WTC11 (cell line): ENCODE measurements at regions not wholly inside any gene's neighbourhood (a gene's known extent, or its start where the extent isn't known, plus 50 kb on each side); places are given as distances from the start of the nearest gene placed in this dataset.
A peak's percentile ranks its signal among the peaks of the same experiment; 100 is the strongest.
"Not testable (repeated sequence)": the region's sequence is repeated elsewhere in the genome, so short reads cannot be mapped to it uniquely, and the experiment has no call there.

Experiments used
- ATAC-seq: fragments of 200-7000 bp; cut with Tn5 transposase; 2 replicates; pipeline ENCODE4 v1.10.0; 2021; ENCODE audit warnings: mild to moderate bottlenecking, moderate library complexity
- CTCF ChIA-PET: fragments of 300-600 bp; sonication (Branson Sonifier 250); formaldehyde crosslinking; loops from one replicate; lab custom pipeline; 2021; ENCODE audit warnings: antibody characterized with exemption; lab: Charles Lee
- POLR2A ChIA-PET: fragments of 350-600 bp; sonication (Branson Sonifier 250); formaldehyde crosslinking; loops from one replicate; lab custom pipeline; 2021; ENCODE audit warnings: antibody characterized with exemption; lab: Charles Lee
- DNase-seq: peaks from one replicate; pipeline ENCODE4 v3.0.0; 2021; ENCODE audit warnings: low spot score
- H3K27ac Mint-ChIP-seq: 2 replicates; pipeline ENCODE4 v1.8.0; 2021; ENCODE audit warnings: mixed read lengths
- H3K27me3 Mint-ChIP-seq: 2 replicates; pipeline ENCODE4 v1.8.0; 2021; ENCODE audit warnings: low read depth, mild to moderate bottlenecking, moderate library complexity, mixed read lengths
- H3K36me3 Mint-ChIP-seq: 2 replicates; pipeline ENCODE4 v1.8.0; 2021; ENCODE audit warnings: mixed read lengths
- H3K4me1 Mint-ChIP-seq: 2 replicates; pipeline ENCODE4 v1.8.0; 2022; ENCODE audit warnings: mixed read lengths
- H3K4me3 Mint-ChIP-seq: 2 replicates; pipeline ENCODE4 v1.8.0; 2021; ENCODE audit warnings: mild to moderate bottlenecking, moderate library complexity, mixed read lengths
- H3K9me3 Mint-ChIP-seq: 2 replicates; pipeline ENCODE4 v1.8.0; 2021; ENCODE audit warnings: mixed read lengths
- CREB1 ChIP-seq: sonication (generic); formaldehyde crosslinking; IDR thresholded peaks from 2 replicates; pipeline ENCODE4 v1.8.0; 2023; ENCODE audit warnings: mild to moderate bottlenecking, missing genetic modification reagents
- ELF4 ChIP-seq: sonication (generic); formaldehyde crosslinking; IDR thresholded peaks from 2 replicates; pipeline ENCODE4 v1.8.1; 2022; ENCODE audit warnings: low read depth, mild to moderate bottlenecking, moderate library complexity, missing genetic modification reagents
- ETV6 ChIP-seq: sonication (generic); formaldehyde crosslinking; IDR thresholded peaks from 2 replicates; pipeline ENCODE4 v1.8.1; 2022; ENCODE audit warnings: mild to moderate bottlenecking, missing genetic modification reagents
- GTF2I ChIP-seq: fragments of 250-450 bp; sonication (Bioruptor Pico); conservative IDR thresholded peaks from 2 replicates; pipeline ENCODE4 v1.4.0; 2021; ENCODE audit warnings: mild to moderate bottlenecking
- JUN ChIP-seq: sonication (generic); formaldehyde crosslinking; IDR thresholded peaks from 2 replicates; pipeline ENCODE4 v1.8.0; 2023; ENCODE audit warnings: mild to moderate bottlenecking, missing genetic modification reagents
- NR3C1 ChIP-seq: sonication (generic); formaldehyde crosslinking; conservative IDR thresholded peaks from 2 replicates; pipeline ENCODE4 v1.8.1; 2023; ENCODE audit warnings: low read depth, mild to moderate bottlenecking, missing genetic modification reagents
- TP53 ChIP-seq: sonication (generic); formaldehyde crosslinking; IDR thresholded peaks from 2 replicates; pipeline ENCODE4 v1.8.1; 2023; ENCODE audit warnings: mild to moderate bottlenecking, missing genetic modification reagents
- ZNF423 ChIP-seq: fragments of 250-450 bp; sonication (Bioruptor Pico); IDR thresholded peaks from 2 replicates; pipeline ENCODE4 v2.1.2; 2022; ENCODE audit warnings: mild to moderate bottlenecking, moderate library complexity
- TF ChIP-seq, protein P1 (sequence below): sonication (generic); formaldehyde crosslinking; IDR thresholded peaks from 2 replicates; pipeline ENCODE4 v1.8.0; 2023; ENCODE audit warnings: missing genetic modification reagents, mild to moderate bottlenecking, borderline replicate concordance
- TF ChIP-seq, protein P2 (sequence below): sonication (generic); formaldehyde crosslinking; IDR thresholded peaks from 2 replicates; pipeline ENCODE4 v1.8.1; 2023; ENCODE audit warnings: mild to moderate bottlenecking, missing genetic modification reagents, moderate library complexity
- TF ChIP-seq, protein P3 (sequence below): sonication (generic); formaldehyde crosslinking; IDR thresholded peaks from 2 replicates; pipeline ENCODE4 v1.8.1; 2022; ENCODE audit warnings: mild to moderate bottlenecking, moderate library complexity, missing genetic modification reagents
- TF ChIP-seq, protein P4 (sequence below): sonication (generic); formaldehyde crosslinking; IDR thresholded peaks from 2 replicates; pipeline ENCODE4 v1.8.0; 2022; ENCODE audit warnings: mild to moderate bottlenecking, missing genetic modification reagents
- TF ChIP-seq, protein P5 (sequence below): sonication (generic); formaldehyde crosslinking; IDR thresholded peaks from 2 replicates; pipeline ENCODE4 v1.8.1; 2022; ENCODE audit warnings: missing genetic modification reagents, borderline replicate concordance
- TF ChIP-seq, protein P6 (sequence below): sonication (generic); formaldehyde crosslinking; IDR thresholded peaks from 2 replicates; pipeline ENCODE4 v1.8.1; 2023; ENCODE audit warnings: mild to moderate bottlenecking, missing genetic modification reagents
- TF ChIP-seq, protein P7 (sequence below): sonication (generic); formaldehyde crosslinking; conservative IDR thresholded peaks from 2 replicates; pipeline ENCODE4 v1.8.1; 2022; ENCODE audit warnings: mild to moderate bottlenecking, missing genetic modification reagents
- TF ChIP-seq, protein P8 (sequence below): sonication (generic); formaldehyde crosslinking; conservative IDR thresholded peaks from 2 replicates; pipeline ENCODE4 v1.8.1; 2023; ENCODE audit warnings: mild to moderate bottlenecking, low read depth, missing genetic modification reagents, moderate library complexity

DNA sequence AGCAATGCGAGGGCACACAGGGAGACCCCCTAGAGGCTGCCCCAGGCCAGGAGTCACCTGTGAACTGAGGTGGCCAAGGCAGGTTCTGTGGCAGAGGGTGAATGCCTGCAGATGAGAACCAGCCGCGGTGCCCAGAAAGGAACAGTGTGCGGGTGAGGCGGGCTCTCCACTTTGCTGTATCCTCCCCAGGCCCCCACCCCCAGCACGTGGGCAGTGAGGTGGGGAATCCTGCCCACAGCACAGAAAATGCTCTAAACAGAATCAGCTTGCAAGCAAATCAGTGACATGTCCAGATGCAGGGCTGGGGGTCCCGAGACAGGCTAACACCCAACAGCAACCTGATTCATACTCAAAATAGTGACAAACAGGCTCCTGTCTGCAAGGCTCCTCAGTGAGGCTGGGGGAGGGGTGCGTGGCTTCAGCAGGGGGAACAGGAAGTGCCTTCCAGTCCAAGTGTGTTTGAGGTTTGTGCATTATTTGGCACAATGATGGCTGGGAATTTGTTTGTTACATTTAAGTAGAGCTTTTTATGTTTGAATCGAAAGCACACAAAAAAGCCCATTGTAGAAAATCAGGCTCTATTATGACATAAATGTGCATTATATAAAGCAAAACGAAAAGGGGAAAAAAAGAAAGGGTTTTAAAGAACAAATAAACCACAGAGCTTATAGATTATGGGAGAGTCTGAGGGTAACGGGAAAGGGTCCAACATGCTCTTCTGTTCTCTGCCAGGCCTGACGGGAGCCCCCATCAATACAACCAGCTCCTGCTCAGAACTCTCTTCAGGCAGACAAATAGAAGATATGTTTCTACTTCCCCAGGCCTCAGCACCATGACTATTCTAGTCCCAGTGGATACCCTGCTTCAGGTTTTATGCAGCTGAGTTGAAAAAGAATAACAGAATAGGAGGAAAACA lies 201.3 kb downstream of the HSD17B3 start:
- TF ChIP-seq, protein P1, sequence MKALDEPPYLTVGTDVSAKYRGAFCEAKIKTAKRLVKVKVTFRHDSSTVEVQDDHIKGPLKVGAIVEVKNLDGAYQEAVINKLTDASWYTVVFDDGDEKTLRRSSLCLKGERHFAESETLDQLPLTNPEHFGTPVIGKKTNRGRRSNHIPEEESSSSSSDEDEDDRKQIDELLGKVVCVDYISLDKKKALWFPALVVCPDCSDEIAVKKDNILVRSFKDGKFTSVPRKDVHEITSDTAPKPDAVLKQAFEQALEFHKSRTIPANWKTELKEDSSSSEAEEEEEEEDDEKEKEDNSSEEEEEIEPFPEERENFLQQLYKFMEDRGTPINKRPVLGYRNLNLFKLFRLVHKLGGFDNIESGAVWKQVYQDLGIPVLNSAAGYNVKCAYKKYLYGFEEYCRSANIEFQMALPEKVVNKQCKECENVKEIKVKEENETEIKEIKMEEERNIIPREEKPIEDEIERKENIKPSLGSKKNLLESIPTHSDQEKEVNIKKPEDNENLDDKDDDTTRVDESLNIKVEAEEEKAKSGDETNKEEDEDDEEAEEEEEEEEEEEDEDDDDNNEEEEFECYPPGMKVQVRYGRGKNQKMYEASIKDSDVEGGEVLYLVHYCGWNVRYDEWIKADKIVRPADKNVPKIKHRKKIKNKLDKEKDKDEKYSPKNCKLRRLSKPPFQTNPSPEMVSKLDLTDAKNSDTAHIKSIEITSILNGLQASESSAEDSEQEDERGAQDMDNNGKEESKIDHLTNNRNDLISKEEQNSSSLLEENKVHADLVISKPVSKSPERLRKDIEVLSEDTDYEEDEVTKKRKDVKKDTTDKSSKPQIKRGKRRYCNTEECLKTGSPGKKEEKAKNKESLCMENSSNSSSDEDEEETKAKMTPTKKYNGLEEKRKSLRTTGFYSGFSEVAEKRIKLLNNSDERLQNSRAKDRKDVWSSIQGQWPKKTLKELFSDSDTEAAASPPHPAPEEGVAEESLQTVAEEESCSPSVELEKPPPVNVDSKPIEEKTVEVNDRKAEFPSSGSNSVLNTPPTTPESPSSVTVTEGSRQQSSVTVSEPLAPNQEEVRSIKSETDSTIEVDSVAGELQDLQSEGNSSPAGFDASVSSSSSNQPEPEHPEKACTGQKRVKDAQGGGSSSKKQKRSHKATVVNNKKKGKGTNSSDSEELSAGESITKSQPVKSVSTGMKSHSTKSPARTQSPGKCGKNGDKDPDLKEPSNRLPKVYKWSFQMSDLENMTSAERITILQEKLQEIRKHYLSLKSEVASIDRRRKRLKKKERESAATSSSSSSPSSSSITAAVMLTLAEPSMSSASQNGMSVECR, result no peak
- TF ChIP-seq, protein P2, sequence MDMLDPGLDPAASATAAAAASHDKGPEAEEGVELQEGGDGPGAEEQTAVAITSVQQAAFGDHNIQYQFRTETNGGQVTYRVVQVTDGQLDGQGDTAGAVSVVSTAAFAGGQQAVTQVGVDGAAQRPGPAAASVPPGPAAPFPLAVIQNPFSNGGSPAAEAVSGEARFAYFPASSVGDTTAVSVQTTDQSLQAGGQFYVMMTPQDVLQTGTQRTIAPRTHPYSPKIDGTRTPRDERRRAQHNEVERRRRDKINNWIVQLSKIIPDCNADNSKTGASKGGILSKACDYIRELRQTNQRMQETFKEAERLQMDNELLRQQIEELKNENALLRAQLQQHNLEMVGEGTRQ, result no peak
- TF ChIP-seq GTF2I (CRISPR knock-in tag) (no peak), CREB1 (CRISPR knock-in tag) (no peak), NR3C1 (no peak), TP53 (CRISPR knock-in tag) (no peak), ETV6 (CRISPR knock-in tag) (no peak), ELF4 (no peak), ZNF423 (CRISPR knock-in tag) (no peak), JUN (CRISPR knock-in tag) (no peak)
- TF ChIP-seq, protein P3, sequence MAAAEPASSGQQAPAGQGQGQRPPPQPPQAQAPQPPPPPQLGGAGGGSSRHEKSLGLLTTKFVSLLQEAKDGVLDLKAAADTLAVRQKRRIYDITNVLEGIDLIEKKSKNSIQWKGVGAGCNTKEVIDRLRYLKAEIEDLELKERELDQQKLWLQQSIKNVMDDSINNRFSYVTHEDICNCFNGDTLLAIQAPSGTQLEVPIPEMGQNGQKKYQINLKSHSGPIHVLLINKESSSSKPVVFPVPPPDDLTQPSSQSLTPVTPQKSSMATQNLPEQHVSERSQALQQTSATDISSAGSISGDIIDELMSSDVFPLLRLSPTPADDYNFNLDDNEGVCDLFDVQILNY, result no peak
- TF ChIP-seq, protein P4, sequence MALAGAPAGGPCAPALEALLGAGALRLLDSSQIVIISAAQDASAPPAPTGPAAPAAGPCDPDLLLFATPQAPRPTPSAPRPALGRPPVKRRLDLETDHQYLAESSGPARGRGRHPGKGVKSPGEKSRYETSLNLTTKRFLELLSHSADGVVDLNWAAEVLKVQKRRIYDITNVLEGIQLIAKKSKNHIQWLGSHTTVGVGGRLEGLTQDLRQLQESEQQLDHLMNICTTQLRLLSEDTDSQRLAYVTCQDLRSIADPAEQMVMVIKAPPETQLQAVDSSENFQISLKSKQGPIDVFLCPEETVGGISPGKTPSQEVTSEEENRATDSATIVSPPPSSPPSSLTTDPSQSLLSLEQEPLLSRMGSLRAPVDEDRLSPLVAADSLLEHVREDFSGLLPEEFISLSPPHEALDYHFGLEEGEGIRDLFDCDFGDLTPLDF (CRISPR knock-in tag), result no peak
- TF ChIP-seq, protein P5, sequence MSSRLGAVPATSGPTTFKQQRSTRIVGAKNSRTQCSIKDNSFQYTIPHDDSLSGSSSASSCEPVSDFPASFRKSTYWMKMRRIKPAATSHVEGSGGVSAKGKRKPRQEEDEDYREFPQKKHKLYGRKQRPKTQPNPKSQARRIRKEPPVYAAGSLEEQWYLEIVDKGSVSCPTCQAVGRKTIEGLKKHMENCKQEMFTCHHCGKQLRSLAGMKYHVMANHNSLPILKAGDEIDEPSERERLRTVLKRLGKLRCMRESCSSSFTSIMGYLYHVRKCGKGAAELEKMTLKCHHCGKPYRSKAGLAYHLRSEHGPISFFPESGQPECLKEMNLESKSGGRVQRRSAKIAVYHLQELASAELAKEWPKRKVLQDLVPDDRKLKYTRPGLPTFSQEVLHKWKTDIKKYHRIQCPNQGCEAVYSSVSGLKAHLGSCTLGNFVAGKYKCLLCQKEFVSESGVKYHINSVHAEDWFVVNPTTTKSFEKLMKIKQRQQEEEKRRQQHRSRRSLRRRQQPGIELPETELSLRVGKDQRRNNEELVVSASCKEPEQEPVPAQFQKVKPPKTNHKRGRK (CRISPR knock-in tag), result no peak
- TF ChIP-seq, protein P6, sequence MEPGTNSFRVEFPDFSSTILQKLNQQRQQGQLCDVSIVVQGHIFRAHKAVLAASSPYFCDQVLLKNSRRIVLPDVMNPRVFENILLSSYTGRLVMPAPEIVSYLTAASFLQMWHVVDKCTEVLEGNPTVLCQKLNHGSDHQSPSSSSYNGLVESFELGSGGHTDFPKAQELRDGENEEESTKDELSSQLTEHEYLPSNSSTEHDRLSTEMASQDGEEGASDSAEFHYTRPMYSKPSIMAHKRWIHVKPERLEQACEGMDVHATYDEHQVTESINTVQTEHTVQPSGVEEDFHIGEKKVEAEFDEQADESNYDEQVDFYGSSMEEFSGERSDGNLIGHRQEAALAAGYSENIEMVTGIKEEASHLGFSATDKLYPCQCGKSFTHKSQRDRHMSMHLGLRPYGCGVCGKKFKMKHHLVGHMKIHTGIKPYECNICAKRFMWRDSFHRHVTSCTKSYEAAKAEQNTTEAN, result no peak
- TF ChIP-seq, protein P7, sequence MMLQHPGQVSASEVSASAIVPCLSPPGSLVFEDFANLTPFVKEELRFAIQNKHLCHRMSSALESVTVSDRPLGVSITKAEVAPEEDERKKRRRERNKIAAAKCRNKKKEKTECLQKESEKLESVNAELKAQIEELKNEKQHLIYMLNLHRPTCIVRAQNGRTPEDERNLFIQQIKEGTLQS (CRISPR knock-in tag), result no peak
- TF ChIP-seq, protein P8, sequence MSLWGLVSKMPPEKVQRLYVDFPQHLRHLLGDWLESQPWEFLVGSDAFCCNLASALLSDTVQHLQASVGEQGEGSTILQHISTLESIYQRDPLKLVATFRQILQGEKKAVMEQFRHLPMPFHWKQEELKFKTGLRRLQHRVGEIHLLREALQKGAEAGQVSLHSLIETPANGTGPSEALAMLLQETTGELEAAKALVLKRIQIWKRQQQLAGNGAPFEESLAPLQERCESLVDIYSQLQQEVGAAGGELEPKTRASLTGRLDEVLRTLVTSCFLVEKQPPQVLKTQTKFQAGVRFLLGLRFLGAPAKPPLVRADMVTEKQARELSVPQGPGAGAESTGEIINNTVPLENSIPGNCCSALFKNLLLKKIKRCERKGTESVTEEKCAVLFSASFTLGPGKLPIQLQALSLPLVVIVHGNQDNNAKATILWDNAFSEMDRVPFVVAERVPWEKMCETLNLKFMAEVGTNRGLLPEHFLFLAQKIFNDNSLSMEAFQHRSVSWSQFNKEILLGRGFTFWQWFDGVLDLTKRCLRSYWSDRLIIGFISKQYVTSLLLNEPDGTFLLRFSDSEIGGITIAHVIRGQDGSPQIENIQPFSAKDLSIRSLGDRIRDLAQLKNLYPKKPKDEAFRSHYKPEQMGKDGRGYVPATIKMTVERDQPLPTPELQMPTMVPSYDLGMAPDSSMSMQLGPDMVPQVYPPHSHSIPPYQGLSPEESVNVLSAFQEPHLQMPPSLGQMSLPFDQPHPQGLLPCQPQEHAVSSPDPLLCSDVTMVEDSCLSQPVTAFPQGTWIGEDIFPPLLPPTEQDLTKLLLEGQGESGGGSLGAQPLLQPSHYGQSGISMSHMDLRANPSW (CRISPR knock-in tag), result no peak
- TF ChIP-seq, all 79 proteins: peak for 0
- POLR2A ChIA-PET, result no interaction called here
- peaks cover 3% of the 10 kb centered on the region for H3K36me3 Mint-ChIP-seq
- no peak overlapping the region for H3K4me3 Mint-ChIP-seq
- ATAC-seq (peak; percentile 57; the same call in 1 of the 2 replicates), DNase-seq (no peak)
- no peak overlapping the region for H3K27ac Mint-ChIP-seq
- peaks cover 9% of the 10 kb centered on the region for H3K27me3 Mint-ChIP-seq
- H3K9me3 Mint-ChIP-seq, result peaks cover 25% of the 10 kb centered on the region
- CTCF ChIA-PET, result no interaction called here
- H3K4me1 Mint-ChIP-seq, result peaks cover 18% of the 10 kb centered on the region

DNA sequence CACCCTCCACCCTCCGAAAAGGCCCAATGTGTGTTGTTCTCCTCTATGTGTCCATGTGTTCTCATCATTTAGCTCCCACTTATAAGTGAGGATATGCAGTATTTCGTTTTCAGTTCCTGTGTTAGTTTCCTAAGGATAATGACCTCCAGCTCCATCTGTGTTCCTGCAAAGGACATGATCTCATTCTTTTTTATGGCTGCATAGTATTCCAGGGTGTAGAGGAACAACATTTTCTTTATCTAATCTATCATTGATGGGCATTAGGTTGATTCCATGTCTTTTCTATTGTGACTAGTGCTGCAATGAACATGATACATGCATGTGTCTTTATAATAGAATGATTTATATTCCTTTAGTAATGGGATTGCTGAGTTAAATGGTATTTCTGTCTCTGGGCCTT lies 211.3 kb downstream of the HSD17B3 start:
- Mint-ChIP-seq H3K9me3 (peaks cover 17% of the 10 kb centered on the region), H3K4me1 (peaks cover 22% of the 10 kb centered on the region)
- H3K27ac Mint-ChIP-seq, H3K27me3 Mint-ChIP-seq, H3K4me3 Mint-ChIP-seq, CTCF ChIA-PET, POLR2A ChIA-PET, DNase-seq, H3K36me3 Mint-ChIP-seq, ATAC-seq: not testable (repeated sequence)
